Stimulated activated CD8-positive, alpha-beta memory T cell treated with anti-CD3 and anti-CD28 coated beads, Interleukin-7, amount 100 ng/mL, for 24 hours (primary cell): ENCODE measurements at regions not wholly inside any gene's neighbourhood (a gene's known extent, or its start where the extent isn't known, plus 50 kb on each side); places are given as distances from the start of the nearest gene placed in this dataset.

Source experiments
- DNase-seq: peaks from one replicate; pipeline ENCODE4 v3.0.0-alpha.2; 2020; ENCODE audit warnings: low read depth

GRCh38 chr5:117302473-117302872 is 727.9 kb upstream of the SEMA6A start:
- no peak for DNase-seq

GRCh38 chr5:117299936-117300328 is 725.3 kb upstream of the SEMA6A start:
- DNase-seq = no peak

GRCh38 chr5:117299224-117299935 is 724.8 kb upstream of the SEMA6A start:
- no peak for DNase-seq

- DNase-seq = no peak
Observed at GRCh38 chr5:117296872-117297271, 722.2 kb upstream of the SEMA6A start.

GRCh38 chr5:117295941-117296340 is 721.3 kb upstream of the SEMA6A start:
- no peak for DNase-seq

- DNase-seq = no peak
Observed at GRCh38 chr5:117286813-117287212, 712.2 kb upstream of the SEMA6A start.

- DNase-seq = no peak
Observed at GRCh38 chr5:117271656-117272055, 697.0 kb upstream of the SEMA6A start.

- no peak for DNase-seq
Observed at GRCh38 chr5:117266280-117266679, 691.7 kb upstream of the SEMA6A start.

- no peak for DNase-seq
Observed at GRCh38 chr5:117263231-117263630, 688.6 kb upstream of the SEMA6A start.

GRCh38 chr5:117262572-117263131 is 688.0 kb upstream of the SEMA6A start:
- DNase-seq = no peak

GRCh38 chr5:117261948-117262571 is 687.4 kb upstream of the SEMA6A start:
- no peak for DNase-seq

GRCh38 chr5:117255211-117256027 is 680.8 kb upstream of the SEMA6A start:
- no peak for DNase-seq

GRCh38 chr5:117252566-117252965 is 677.9 kb upstream of the SEMA6A start:
- no peak for DNase-seq

- DNase-seq = no peak
Observed at GRCh38 chr5:117249086-117249815, 674.6 kb upstream of the SEMA6A start.

- no peak for DNase-seq
Observed at GRCh38 chr5:117246424-117246823, 671.8 kb upstream of the SEMA6A start.

- no peak for DNase-seq
Observed at GRCh38 chr5:117245130-117245529, 670.5 kb upstream of the SEMA6A start.

GRCh38 chr5:117242028-117242427 is 667.4 kb upstream of the SEMA6A start:
- no peak for DNase-seq

GRCh38 chr5:117236941-117237340 is 662.3 kb upstream of the SEMA6A start:
- no peak for DNase-seq

- no peak for DNase-seq
Observed at GRCh38 chr5:117235786-117236185, 661.2 kb upstream of the SEMA6A start.

- no peak for DNase-seq
Observed at GRCh38 chr5:117230375-117230774, 655.8 kb upstream of the SEMA6A start.

GRCh38 chr5:117220730-117221129 is 646.1 kb upstream of the SEMA6A start:
- no peak for DNase-seq

GRCh38 chr5:117218789-117219188 is 644.2 kb upstream of the SEMA6A start:
- DNase-seq = no peak
